ENCODE measurements at regions not wholly inside any gene's neighbourhood (a gene's known extent, or its start where the extent isn't known, plus 50 kb on each side); places are given as distances from the start of the nearest gene placed in this dataset.

DNA sequence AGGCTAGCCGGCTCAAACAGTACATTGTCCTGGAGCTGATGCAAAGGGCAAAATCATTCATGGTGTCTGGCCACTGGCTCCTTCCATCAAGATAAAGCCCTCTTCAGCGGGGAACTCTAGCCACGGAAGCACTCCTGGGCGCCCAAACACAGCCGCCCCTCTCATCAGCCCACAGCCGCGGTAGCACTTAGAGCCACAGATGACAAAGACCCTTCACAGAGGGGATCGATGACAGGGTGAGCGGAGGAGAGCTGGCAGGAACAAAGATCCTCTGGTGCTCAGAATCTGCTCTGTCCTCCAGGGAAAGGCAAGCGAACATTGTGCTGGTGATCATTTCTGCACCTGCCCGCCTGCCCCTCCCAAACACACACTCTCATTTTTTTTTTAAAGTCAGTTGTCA is 222.2 kb upstream of the NRP1 start:
- H3K9me3 ChIP-seq (replicated peaks in 1 of 3) = no peaks in the 10 kb centered on the region
- intact Hi-C loops (cut with DNase I) = no loop called here
- DNase-seq = no peak
- H3K27me3 ChIP-seq = no peaks in the 10 kb centered on the region
- H3K4me3 ChIP-seq = no peak overlapping the region
- TF ChIP-seq POLR2A (IDR thresholded peaks at IDR 0.05) (no peak), CTCF (IDR thresholded peaks at IDR 0.05) (no peak)
- H3K4me1 ChIP-seq (replicated peaks in 1 of 2) = no peaks in the 10 kb centered on the region
- 81 to 92% (median 87%) methylated on average over 6 to 11 of the region's 11 CpGs for WGBS, 4 donors
- no peak overlapping the region for H3K27ac ChIP-seq
- no peaks in the 10 kb centered on the region for H3K36me3 ChIP-seq (replicated peaks in 1 of 2)

GRCh38 chr10:33556103-33556502 is 221.6 kb upstream of the NRP1 start:
- no peaks in the 10 kb centered on the region for H3K36me3 ChIP-seq (replicated peaks in 1 of 2)
- intact Hi-C loops (cut with DNase I) = no loop called here
- TF ChIP-seq POLR2A (IDR thresholded peaks at IDR 0.05) = no peak
- no peak for DNase-seq
- WGBS, 4 donors = 86 to 100% (median 90%) methylated on average over 1 of the region's 1 CpG
- no peaks in the 10 kb centered on the region for H3K27me3 ChIP-seq
- H3K9me3 ChIP-seq (replicated peaks in 1 of 3) = no peaks in the 10 kb centered on the region
- no peaks in the 10 kb centered on the region for H3K4me1 ChIP-seq (replicated peaks in 1 of 2)
- H3K4me3 ChIP-seq = no peak overlapping the region
- H3K27ac ChIP-seq = no peak overlapping the region

- DNase-seq = no peak
- no peaks in the 10 kb centered on the region for H3K27me3 ChIP-seq
- no peak overlapping the region for H3K27ac ChIP-seq
- WGBS, 4 donors = 88 to 93% (median 89%) methylated on average over 9 to 11 of the region's 11 CpGs
- H3K36me3 ChIP-seq (replicated peaks in 1 of 2) = no peaks in the 10 kb centered on the region
- no peaks in the 10 kb centered on the region for H3K9me3 ChIP-seq (replicated peaks in 1 of 3)
- no peak for TF ChIP-seq CTCF (IDR thresholded peaks at IDR 0.05)
- TF ChIP-seq POLR2A (IDR thresholded peaks at IDR 0.05) = no peak
- intact Hi-C loops (cut with DNase I) = no loop called here
- H3K4me3 ChIP-seq = no peak overlapping the region
- no peaks in the 10 kb centered on the region for H3K4me1 ChIP-seq (replicated peaks in 1 of 2)
These were observed 219.5 kb upstream of the NRP1 start for GRCh38 chr10:33553748-33554571.

DNA sequence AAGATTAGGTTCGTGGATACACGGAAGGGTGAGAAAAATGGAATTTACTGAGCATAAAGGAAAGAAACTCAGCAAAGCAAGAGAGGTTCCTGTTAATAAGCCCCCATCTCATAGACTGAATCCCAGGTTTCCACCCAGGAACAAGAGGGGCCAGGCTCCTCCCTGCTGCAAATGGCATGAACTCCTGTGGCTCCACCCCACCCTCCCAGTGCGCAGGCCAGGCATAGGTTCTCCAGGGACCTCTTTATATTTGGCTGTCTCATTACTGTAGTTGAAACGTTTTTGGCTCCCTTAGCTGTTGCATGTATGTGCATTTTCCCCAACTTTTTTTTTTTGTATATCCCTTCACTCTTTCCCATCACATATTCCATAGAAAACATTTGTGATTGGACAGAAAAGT is 217.8 kb upstream of the NRP1 start:
- WGBS, 4 donors = 74 to 80% (median 77%) methylated on average over 4 of the region's 4 CpGs
- H3K4me3 ChIP-seq = no peak overlapping the region
- intact Hi-C loops (cut with DNase I) = no loop called here

More for the DNA sequence above, 217.8 kb upstream of the NRP1 start:
- DNase-seq = no peak
- Histone ChIP-seq H3K27me3 (no peaks in the 10 kb centered on the region), H3K9me3 (replicated peaks in 1 of 3) (no peaks in the 10 kb centered on the region), H3K36me3 (replicated peaks in 1 of 2) (no peaks in the 10 kb centered on the region), H3K27ac (no peak overlapping the region), H3K4me1 (replicated peaks in 1 of 2) (no peaks in the 10 kb centered on the region)
- TF ChIP-seq POLR2A (IDR thresholded peaks at IDR 0.05) (no peak), CTCF (IDR thresholded peaks at IDR 0.05) (no peak)

Data from adrenal gland (tissue), 9 donors.